ENCODE measurements at regions not wholly inside any gene's neighbourhood (a gene's known extent, or its start where the extent isn't known, plus 50 kb on each side); places are given as distances from the start of the nearest gene placed in this dataset.
"Not testable (repeated sequence)": the region's sequence is repeated elsewhere in the genome, so short reads cannot be mapped to it uniquely, and the experiment has no call there.

- not testable (repeated sequence) for DNase-seq
Observed at GRCh38 chr7:49100908-49101740, 176.8 kb downstream of the CDC14C start.

- DNase-seq, result no peak
Observed at GRCh38 chr7:49102411-49102810, 178.1 kb downstream of the CDC14C start.

- no peak for DNase-seq
Observed at GRCh38 chr7:49111706-49112105, 187.4 kb downstream of the CDC14C start.

GRCh38 chr7:49112222-49112621 lies 187.9 kb downstream of the CDC14C start:
- DNase-seq, result no peak

GRCh38 chr7:49112647-49113046 lies 188.3 kb downstream of the CDC14C start:
- no peak for DNase-seq

DNA sequence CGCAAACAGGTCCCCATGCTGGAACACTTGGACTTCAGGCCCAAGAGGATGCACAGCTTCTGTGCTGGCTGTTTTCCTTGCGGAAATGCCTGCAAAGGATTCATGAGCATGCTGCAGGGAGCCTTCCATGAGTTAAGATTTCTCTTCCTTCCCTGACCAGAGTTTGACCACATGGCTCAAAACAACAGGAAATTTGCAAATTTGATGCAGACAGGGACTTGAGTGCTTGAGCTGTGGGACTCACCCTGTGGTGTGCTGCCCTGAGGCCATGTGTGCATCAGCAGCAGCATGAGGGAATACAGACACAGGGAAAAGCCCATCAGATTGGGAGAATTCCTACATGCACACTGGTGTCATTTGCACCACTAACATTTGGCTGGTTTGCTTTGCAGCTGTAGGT lies 195.4 kb downstream of the CDC14C start:
- no peak for DNase-seq

DNA sequence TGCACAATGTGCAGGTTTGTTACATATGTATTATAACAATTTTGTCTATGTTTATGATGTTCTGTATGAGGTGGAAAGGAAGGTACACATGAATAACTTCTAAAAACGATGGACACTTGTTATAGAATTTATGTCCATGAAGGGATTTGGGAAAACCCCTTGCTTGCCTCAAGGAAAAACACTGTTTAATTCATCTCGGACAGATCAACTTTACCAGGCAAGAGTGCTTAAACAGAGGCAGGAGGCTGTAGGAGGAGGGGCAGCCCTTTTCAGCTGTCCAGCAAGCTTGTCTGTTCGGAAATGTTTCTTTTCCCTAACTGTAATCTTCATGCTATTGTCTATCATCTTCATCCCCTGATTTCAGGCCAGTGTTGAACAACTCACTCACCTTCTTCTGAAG lies 200.9 kb downstream of the CDC14C start:
- no peak for DNase-seq

DNA sequence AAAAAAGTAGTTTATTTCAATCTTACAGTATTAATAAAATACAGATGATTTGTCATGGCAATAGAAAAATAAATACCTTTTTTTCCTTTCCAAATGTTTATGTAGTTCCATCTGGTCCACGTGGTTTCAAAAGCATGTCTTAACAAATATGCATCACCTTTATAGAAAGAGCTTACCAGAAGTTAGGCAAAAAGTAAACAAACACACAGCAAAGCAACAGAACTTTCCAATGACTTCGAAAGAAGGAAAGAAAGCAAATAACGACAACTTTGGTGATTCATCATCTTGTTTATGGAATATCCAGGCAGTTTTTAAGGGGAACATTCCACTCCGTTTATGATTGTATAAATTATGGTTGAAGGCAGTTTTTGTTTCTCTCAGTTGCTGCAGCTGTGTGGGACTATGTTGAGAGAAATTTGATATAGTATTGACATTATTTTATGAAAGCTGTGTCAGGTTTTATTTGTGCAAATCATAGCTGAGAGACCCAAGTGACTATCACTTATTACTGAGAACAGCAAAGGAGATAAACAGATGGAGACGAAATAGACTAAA lies 203.1 kb downstream of the CDC14C start:
- DNase-seq, result no peak

GRCh38 chr7:49137978-49138377 lies 213.6 kb downstream of the CDC14C start:
- no peak for DNase-seq

DNA sequence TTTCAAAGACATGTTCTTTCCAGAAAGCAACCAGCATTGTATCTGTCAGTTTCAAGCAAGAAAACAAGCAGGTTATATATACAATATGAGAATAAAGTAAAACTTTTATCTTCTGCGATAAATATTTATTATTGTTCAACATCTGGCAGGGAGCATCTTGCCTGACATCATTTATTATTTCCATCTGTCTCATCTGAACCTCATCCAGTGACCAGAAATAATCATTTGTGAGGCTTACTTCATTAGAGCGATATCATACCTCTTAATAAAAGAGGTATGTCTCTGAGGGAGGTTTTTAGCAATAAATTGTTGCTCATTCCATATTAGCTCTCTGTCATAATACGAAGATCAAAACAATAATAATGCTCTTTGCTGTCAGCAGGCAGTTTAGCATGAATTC lies 226.1 kb downstream of the CDC14C start:
- DNase-seq, result no peak

DNA sequence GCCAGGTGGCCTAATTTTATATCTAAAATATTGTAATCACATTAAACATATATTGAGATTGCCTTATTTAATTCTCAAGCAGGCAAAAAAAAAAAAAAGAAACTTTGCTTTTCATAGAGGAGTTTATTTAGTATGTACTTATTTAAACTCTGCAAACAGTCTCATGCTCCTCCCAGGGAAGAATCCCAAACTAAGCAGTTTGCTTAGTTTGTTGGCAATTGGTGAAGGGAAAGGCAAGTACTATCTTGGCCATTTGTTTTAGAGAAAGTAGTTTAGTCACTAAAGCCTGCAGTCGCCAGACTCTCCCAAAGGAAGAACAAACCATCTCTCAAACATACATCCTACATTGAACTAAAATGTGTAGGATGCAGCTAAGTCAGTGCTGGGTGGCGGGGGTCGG lies 226.8 kb downstream of the CDC14C start:
- DNase-seq, result no peak

GRCh38 chr7:49158321-49158720 lies 234.0 kb downstream of the CDC14C start:
- DNase-seq, result no peak

DNA sequence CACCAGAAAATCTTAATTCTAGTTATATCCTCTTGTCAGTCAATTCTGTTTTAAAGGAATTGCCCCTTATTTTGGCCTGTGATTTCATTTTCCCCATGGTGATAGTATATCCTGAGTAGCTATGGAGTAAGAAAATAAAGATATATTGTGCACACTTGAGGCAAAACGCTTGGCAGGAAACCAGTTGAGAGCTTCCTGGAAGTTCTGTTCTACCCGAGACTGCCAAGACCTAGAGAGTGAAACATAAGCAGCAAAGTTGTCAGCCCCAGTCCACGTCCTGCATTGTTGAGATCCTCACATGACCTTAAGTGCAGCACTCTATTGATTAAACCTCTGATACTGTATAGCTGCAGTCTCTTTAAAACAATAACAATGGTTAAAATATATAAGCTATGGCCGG lies 235.2 kb downstream of the CDC14C start:
- no peak for DNase-seq

GRCh38 chr7:49166441-49166840 lies 242.1 kb downstream of the CDC14C start:
- DNase-seq, result no peak

DNA sequence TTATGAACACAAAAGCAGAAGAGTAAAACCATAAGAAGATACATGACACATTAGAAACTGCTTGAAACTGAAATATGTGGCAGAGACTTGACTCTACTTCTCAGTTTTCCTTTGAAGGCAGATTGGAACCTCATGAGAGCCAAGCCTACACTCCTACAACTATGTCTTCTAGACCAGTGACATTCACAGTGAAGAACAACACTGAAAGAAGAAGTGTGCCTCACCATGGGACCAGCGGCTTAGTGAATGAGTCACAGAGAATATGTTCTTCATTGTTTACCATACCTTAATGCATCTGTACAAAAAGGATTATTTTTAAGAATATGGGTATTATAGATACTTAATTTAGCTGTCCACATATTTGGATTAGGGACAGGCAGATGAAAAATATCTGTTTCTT lies 248.3 kb downstream of the CDC14C start:
- DNase-seq, result no peak

GRCh38 chr7:49174396-49174795 lies 250.0 kb downstream of the CDC14C start:
- DNase-seq, result no peak

DNA sequence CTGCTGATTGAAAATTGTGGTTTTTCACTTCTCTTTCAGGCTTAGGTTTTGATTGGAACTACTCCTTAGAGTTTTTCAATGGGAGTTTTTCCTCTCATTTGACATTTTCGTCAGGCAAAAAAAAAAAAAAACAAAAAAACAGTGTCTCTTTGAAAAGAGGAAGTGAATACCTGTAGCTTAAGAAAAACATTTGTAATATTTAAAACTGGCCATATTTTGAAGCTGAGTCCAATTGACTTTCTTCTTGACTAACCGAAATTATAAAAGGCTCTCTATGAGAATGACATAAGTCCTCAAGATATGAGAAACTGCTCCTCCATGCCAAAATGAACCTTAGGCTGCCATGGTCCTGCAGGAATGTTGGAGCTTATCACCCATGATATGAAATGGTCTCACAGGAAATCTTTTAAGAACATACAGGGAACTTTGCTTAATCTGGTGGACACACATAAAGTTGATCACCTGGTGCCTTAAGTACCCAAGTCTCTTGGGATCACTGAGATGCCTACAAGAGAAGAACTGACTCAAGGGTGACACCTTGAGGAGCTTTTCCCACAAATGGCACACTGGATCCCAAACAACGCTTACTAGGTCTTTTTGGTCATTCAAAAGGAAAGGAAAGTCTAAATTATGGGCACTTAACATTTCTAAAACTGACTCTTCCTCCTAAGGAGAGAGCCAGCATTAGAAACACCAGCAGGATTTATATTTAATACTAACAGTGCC lies 263.4 kb downstream of the CDC14C start:
- no peak for DNase-seq

GRCh38 chr7:49228426-49229098 lies 304.2 kb downstream of the CDC14C start:
- no peak for DNase-seq

DNA sequence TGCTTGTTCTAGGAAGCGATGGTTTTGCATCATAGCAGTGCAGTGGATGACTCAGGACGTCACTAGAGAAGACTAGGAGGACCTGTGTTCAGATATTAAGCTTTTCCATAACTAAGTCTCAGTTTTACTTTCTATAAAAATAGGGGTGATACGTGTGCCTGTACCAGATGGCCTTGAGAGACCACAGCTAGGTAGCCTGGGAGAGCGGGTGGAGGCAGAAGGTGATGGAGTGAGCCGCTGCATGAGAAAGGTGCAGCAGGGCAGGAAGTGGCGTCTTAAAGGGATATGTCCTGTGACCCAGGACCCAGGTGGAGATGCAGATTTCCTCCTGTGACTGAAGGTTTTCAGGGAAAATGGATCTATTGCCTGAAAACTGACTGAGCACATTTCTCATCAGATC lies 304.9 kb downstream of the CDC14C start:
- no peak for DNase-seq

- DNase-seq, result no peak
Observed at GRCh38 chr7:49243521-49243920, 319.2 kb downstream of the CDC14C start.

GRCh38 chr7:49244543-49244942 lies 320.2 kb downstream of the CDC14C start:
- no peak for DNase-seq

GRCh38 chr7:49245062-49245461 lies 320.7 kb downstream of the CDC14C start:
- DNase-seq, result no peak

GRCh38 chr7:49247759-49248158 lies 323.4 kb downstream of the CDC14C start:
- DNase-seq, result no peak

GRCh38 chr7:49255054-49255453 lies 330.7 kb downstream of the CDC14C start:
- DNase-seq, result no peak
